ENCODE measurements at regions not wholly inside any gene's neighbourhood (a gene's known extent, or its start where the extent isn't known, plus 50 kb on each side); places are given as distances from the start of the nearest gene placed in this dataset.

DNA sequence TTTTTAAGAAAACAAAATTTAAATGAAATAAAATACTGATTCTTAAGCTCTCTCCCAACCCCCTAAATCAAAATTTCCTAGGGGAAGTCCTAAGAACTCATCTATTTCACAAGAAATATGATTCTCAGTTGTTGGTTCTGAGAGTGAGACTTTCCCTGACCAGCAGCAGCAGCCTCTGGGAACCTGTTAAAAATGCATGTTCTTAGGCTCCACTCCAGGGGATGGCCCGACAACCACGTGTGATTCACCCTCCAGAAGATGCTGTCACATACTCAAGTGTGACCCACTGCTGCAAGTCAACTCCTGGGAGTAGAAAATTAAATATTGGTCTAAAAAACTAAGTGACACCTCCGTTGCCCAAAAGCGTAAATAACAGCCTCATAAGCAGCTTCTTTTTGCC lies 343.2 kb upstream of the NR2F2 start:
- Mint-ChIP-seq H3K27me3 (ENCODE audit: insufficient read depth, low read depth, poor library complexity) (peaks cover 3% of the 10 kb centered on the region), H3K4me1 (peaks cover 20% of the 10 kb centered on the region), H3K9me3 (no peaks in the 10 kb centered on the region), H3K27ac (no peak overlapping the region), H3K4me3 (no peak overlapping the region), H3K36me3 (ENCODE audit: low read depth) (no peaks in the 10 kb centered on the region)
- no peak overlapping the region for H3K27ac ChIP-seq (ENCODE audit: low read depth)
- H3K4me1 ChIP-seq (ENCODE audit: insufficient read depth): peaks cover 17% of the 10 kb centered on the region
- no peak overlapping the region for H3K4me2 ChIP-seq
- no peak overlapping the region for H3K4me3 ChIP-seq
- DNase-seq (ENCODE audit: low spot score) (no peak), ATAC-seq (no peak)
- peak overlapping the region; percentile 60; the same call in 1 of the 2 replicates for H2AFZ ChIP-seq
- no peaks in the 10 kb centered on the region for H3K79me2 ChIP-seq (replicated peaks; ENCODE audit: insufficient read depth)
- H3K36me3 ChIP-seq (ENCODE audit: insufficient read depth): no peaks in the 10 kb centered on the region
- H3K9me2 ChIP-seq (ENCODE audit: insufficient read depth): peaks cover 4% of the 10 kb centered on the region; the same call in 1 of the 2 replicates
- TF ChIP-seq ZNF331 (CRISPR knock-in tag; IDR thresholded peaks at IDR 0.05; ENCODE audit: low read depth) (no peak), ZNF114 (CRISPR knock-in tag; IDR thresholded peaks at IDR 0.05) (no peak), ZNF462 (CRISPR knock-in tag; IDR thresholded peaks at IDR 0.05) (no peak), ETS1 (IDR thresholded peaks at IDR 0.05) (no peak), POLR2AphosphoS5 (IDR thresholded peaks at IDR 0.05; ENCODE audit: low read depth) (no peak), EZH2phosphoT487 (IDR thresholded peaks at IDR 0.05; ENCODE audit: unreplicated experiment) (no peak), CREB1 (CRISPR knock-in tag; IDR thresholded peaks at IDR 0.05; ENCODE audit: low read depth) (no peak)
- TF ChIP-seq, protein P1, sequence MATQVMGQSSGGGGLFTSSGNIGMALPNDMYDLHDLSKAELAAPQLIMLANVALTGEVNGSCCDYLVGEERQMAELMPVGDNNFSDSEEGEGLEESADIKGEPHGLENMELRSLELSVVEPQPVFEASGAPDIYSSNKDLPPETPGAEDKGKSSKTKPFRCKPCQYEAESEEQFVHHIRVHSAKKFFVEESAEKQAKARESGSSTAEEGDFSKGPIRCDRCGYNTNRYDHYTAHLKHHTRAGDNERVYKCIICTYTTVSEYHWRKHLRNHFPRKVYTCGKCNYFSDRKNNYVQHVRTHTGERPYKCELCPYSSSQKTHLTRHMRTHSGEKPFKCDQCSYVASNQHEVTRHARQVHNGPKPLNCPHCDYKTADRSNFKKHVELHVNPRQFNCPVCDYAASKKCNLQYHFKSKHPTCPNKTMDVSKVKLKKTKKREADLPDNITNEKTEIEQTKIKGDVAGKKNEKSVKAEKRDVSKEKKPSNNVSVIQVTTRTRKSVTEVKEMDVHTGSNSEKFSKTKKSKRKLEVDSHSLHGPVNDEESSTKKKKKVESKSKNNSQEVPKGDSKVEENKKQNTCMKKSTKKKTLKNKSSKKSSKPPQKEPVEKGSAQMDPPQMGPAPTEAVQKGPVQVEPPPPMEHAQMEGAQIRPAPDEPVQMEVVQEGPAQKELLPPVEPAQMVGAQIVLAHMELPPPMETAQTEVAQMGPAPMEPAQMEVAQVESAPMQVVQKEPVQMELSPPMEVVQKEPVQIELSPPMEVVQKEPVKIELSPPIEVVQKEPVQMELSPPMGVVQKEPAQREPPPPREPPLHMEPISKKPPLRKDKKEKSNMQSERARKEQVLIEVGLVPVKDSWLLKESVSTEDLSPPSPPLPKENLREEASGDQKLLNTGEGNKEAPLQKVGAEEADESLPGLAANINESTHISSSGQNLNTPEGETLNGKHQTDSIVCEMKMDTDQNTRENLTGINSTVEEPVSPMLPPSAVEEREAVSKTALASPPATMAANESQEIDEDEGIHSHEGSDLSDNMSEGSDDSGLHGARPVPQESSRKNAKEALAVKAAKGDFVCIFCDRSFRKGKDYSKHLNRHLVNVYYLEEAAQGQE (IDR thresholded peaks at IDR 0.05; ENCODE audit: unreplicated experiment): no peak
- no peaks in the 10 kb centered on the region for H3K27me3 ChIP-seq (ENCODE audit: insufficient read depth)
- H3F3A ChIP-seq (replicated peaks; ENCODE audit: low read depth): no peaks in the 10 kb centered on the region
- no peaks in the 10 kb centered on the region for H4K20me1 ChIP-seq (replicated peaks; ENCODE audit: insufficient read depth)
